ENCODE measurements at regions not wholly inside any gene's neighbourhood (a gene's known extent, or its start where the extent isn't known, plus 50 kb on each side); places are given as distances from the start of the nearest gene placed in this dataset.

GRCh38 chr18:39636931-39637330 is 2071.3 kb upstream of the CELF4 start:
- no peaks in the 10 kb centered on the region for H3K27me3 ChIP-seq
- 96 to 97% methylated on average over 1 of the region's 1 CpG for WGBS, 2 donors
- DNase-seq (ENCODE audit: low spot score in 2 of 2), result no peak
- H3K9me3 ChIP-seq, result peaks cover 0 to 3% (median 0%) of the 10 kb centered on the region in 4 donors
- TF ChIP-seq POLR2A (IDR thresholded peaks at IDR 0.05) (no peak), EP300 (IDR thresholded peaks at IDR 0.05) (no peak), CTCF (IDR thresholded peaks at IDR 0.05) (no peak)
- no peaks in the 10 kb centered on the region for H3K36me3 ChIP-seq
- H3K4me1 ChIP-seq, result no peaks in the 10 kb centered on the region
- H3K27ac ChIP-seq, result no peak overlapping the region
- H3K4me3 ChIP-seq, result no peak overlapping the region

DNA sequence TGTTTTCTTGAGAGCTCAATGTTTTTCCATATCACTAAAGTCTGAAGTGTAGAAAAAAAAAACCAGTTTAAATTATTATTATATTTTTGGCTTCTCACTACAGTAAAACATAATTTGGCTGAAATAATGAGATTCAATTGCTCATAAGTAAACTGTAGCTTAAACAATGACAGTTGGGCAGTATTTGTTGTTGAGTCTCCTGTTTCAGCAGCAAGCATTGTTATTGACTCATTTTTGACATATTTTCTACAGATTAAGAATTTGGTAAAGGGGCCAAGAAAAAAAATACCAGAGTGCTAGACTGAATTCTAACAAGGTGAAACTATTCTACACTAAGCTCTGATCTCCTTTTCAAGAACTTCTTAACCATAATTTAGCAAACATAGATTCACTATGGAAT is 2070.4 kb upstream of the CELF4 start:
- Histone ChIP-seq H3K27me3 (no peaks in the 10 kb centered on the region), H3K36me3 (no peaks in the 10 kb centered on the region), H3K9me3 (peaks cover 0 to 3% (median 0%) of the 10 kb centered on the region in 4 donors), H3K4me3 (no peak overlapping the region), H3K27ac (no peak overlapping the region), H3K4me1 (no peaks in the 10 kb centered on the region)
- TF ChIP-seq POLR2A (IDR thresholded peaks at IDR 0.05), result no peak
- no peak for TF ChIP-seq EP300 (IDR thresholded peaks at IDR 0.05)
- TF ChIP-seq CTCF (IDR thresholded peaks at IDR 0.05), result no peak
- DNase-seq (ENCODE audit: low spot score in 2 of 2), result no peak

DNA sequence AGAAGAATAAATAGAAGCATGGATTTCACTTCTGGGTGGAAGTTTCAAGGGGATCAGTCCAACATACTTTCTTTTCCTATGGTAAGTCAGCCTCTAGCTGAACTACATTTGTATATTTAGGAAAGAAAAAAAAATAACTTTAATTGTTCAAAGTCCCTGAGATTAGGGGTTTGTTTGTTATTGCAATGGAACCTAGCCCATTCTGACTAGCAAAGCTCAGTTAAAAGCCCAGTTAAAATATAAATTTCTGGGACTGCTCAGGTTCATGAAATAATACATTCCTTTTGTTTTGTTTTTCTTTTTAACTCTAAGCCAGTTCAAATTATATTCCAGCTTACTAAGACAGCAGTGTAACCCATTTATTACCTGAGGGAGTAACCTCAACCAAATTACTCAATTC is 2069.6 kb upstream of the CELF4 start:
- no peak overlapping the region for H3K27ac ChIP-seq
- peaks cover 0 to 3% (median 0%) of the 10 kb centered on the region in 4 donors for H3K9me3 ChIP-seq
- no peak for DNase-seq (ENCODE audit: low spot score in 2 of 2)
- no peaks in the 10 kb centered on the region for H3K36me3 ChIP-seq
- TF ChIP-seq POLR2A (IDR thresholded peaks at IDR 0.05) (no peak), EP300 (IDR thresholded peaks at IDR 0.05) (no peak), CTCF (IDR thresholded peaks at IDR 0.05) (no peak)
- no peaks in the 10 kb centered on the region for H3K27me3 ChIP-seq
- no peaks in the 10 kb centered on the region for H3K4me1 ChIP-seq
- no peak overlapping the region for H3K4me3 ChIP-seq

DNA sequence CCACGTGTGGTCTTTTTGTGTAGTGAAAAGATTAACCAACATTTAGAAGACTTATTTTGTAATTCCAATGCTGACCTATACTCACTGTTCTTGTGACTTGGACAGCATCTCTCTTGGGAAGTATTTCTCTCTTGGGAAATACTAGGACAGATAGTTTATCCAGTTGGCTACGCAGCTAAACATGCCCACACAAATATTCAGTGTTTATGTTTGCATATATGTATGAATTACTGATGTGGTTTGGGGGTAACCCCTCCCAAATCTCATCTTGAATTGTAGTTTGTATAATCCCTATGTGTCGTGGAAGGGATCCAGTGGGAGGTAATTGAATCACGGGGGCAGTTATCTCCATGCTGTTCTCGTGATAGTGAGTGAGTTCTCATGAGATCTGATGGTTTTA is 2062.3 kb upstream of the CELF4 start:
- no peaks in the 10 kb centered on the region for H3K27me3 ChIP-seq
- no peak for DNase-seq (ENCODE audit: low spot score in 2 of 2)
- H3K9me3 ChIP-seq, result no peaks in the 10 kb centered on the region
- H3K27ac ChIP-seq, result no peak overlapping the region
- H3K36me3 ChIP-seq, result no peaks in the 10 kb centered on the region
- 67 to 68% methylated on average over 5 of the region's 5 CpGs for WGBS, 2 donors
- H3K4me3 ChIP-seq, result no peak overlapping the region
- TF ChIP-seq POLR2A (IDR thresholded peaks at IDR 0.05) (no peak), CTCF (IDR thresholded peaks at IDR 0.05) (no peak), EP300 (IDR thresholded peaks at IDR 0.05) (no peak)
- no peaks in the 10 kb centered on the region for H3K4me1 ChIP-seq

- no peaks in the 10 kb centered on the region for H3K27me3 ChIP-seq
- no peak overlapping the region for H3K4me3 ChIP-seq
- 85 to 94% methylated on average over 4 of the region's 4 CpGs for WGBS, 2 donors
- H3K9me3 ChIP-seq, result no peaks in the 10 kb centered on the region
- TF ChIP-seq EP300 (IDR thresholded peaks at IDR 0.05) (no peak), CTCF (IDR thresholded peaks at IDR 0.05) (no peak), POLR2A (IDR thresholded peaks at IDR 0.05) (no peak)
- H3K36me3 ChIP-seq, result no peaks in the 10 kb centered on the region
- DNase-seq (ENCODE audit: low spot score in 2 of 2), result no peak
- H3K4me1 ChIP-seq, result no peaks in the 10 kb centered on the region
- no peak overlapping the region for H3K27ac ChIP-seq
Measured at GRCh38 chr18:39624961-39625360, 2059.4 kb upstream of the CELF4 start.
